H1 (cell line): ENCODE measurements at regions not wholly inside any gene's neighbourhood (a gene's known extent, or its start where the extent isn't known, plus 50 kb on each side); places are given as distances from the start of the nearest gene placed in this dataset.

ENCODE experiments used
- CTCF ChIA-PET: fragments of 300-600 bp; sonication (Branson Sonifier 250); formaldehyde crosslinking; loops from one replicate; lab custom pipeline; 2021; ENCODE audit not compliant: partially characterized antibody; lab: Charles Lee
- POLR2A ChIA-PET: fragments of 300-600 bp; sonication (Branson Sonifier 250); formaldehyde crosslinking; loops from one replicate; lab custom pipeline; 2021; ENCODE audit warnings: inconsistent platforms; ENCODE audit not compliant: partially characterized antibody; lab: Charles Lee
- DNase-seq, 2 experiments: peaks; one replicate each; pipeline versions ENCODE4 v3.0.0 to v3.0.0-alpha.2; 2010 to 2022; ENCODE audit warnings: low spot score in 2 of 2, low read depth in 1 of 2, mixed read lengths in 1 of 2
- FAIRE-seq: peaks from 2 replicates; lab custom pipeline; 2011; peaks lifted over from hg19 to GRCh38; lab: Jason Lieb, UNC
- H2AFZ ChIP-seq: 2 replicates; pipeline ENCODE4 v1.8.1; 2012; ENCODE audit warnings: low read length, inconsistent platforms
- H2AK5ac ChIP-seq: 2 replicates; pipeline ENCODE4 v1.6.1; 2013; ENCODE audit warnings: low read depth, low read length
- H2BK120ac ChIP-seq: replicated peaks from 2 replicates; pipeline ENCODE3; 2013; ENCODE audit warnings: low read depth, low read length, inconsistent platforms
- H2BK12ac ChIP-seq: 2 replicates; pipeline ENCODE4 v1.6.1; 2013; ENCODE audit warnings: low read depth, low read length
- H2BK15ac ChIP-seq: 2 replicates; pipeline ENCODE4 v1.6.1; 2013; ENCODE audit warnings: low read length
- H2BK20ac ChIP-seq: 2 replicates; pipeline ENCODE4 v1.6.1; 2013; ENCODE audit warnings: low read length
- H2BK5ac ChIP-seq: 2 replicates; pipeline ENCODE4 v1.6.1; 2013; ENCODE audit warnings: low read depth, low read length
- H3K14ac ChIP-seq: 2 replicates; pipeline ENCODE4 v1.6.1; 2013; ENCODE audit warnings: inconsistent platforms; ENCODE audit not compliant: insufficient read length
- H3K18ac ChIP-seq: 2 replicates; pipeline ENCODE4 v1.6.1; 2013; ENCODE audit warnings: low read length; ENCODE audit errors: extremely low read depth
- H3K23ac ChIP-seq: 2 replicates; pipeline ENCODE4 v1.6.1; 2013; ENCODE audit warnings: inconsistent platforms; ENCODE audit not compliant: insufficient read length
- H3K23me2 ChIP-seq: 2 replicates; pipeline ENCODE4 v1.6.1; 2013; ENCODE audit warnings: low read depth, low read length
- H3K27ac ChIP-seq: 2 replicates; pipeline ENCODE4 v1.6.1; 2011; ENCODE audit warnings: low read depth, low read length, inconsistent platforms
- H3K27me3 ChIP-seq, 4 experiments: replicated peaks in 1 of 4; 1 replicate in 1 of 4; 2 replicates in 3 of 4; pipeline versions ENCODE4 v1.6.1 to v1.8.1; 2011 to 2013; ENCODE audit warnings: low read length in 3 of 4, mild to moderate bottlenecking in 3 of 4, inconsistent platforms in 2 of 4, mixed read lengths in 2 of 4, moderate library complexity in 1 of 4; ENCODE audit not compliant: control insufficient read depth in 3 of 4, insufficient read depth in 3 of 4; ENCODE audit errors: extremely low read depth in 1 of 4
- H3K36me3 ChIP-seq, 4 experiments: 2 replicates each; pipeline versions ENCODE4 v1.6.1 to v1.8.1; 2011 to 2013; ENCODE audit warnings: mild to moderate bottlenecking in 4 of 4, low read length in 3 of 4, moderate library complexity in 2 of 4, control low read depth in 1 of 4, inconsistent platforms in 1 of 4; ENCODE audit not compliant: insufficient read depth in 4 of 4, control insufficient read depth in 2 of 4
- H3K4ac ChIP-seq: replicated peaks from 2 replicates; pipeline ENCODE3; 2013; ENCODE audit warnings: low read length, low read depth, mixed read lengths, inconsistent platforms; ENCODE audit not compliant: insufficient read length
- H3K4me1 ChIP-seq, 4 experiments: replicated peaks in 1 of 4; 1 replicate in 1 of 4; 2 replicates in 3 of 4; pipeline versions ENCODE4 v1.6.1 to v1.8.1; 2011 to 2013; ENCODE audit warnings: low read length in 3 of 4, inconsistent platforms in 2 of 4, mixed read lengths in 1 of 4; ENCODE audit not compliant: insufficient read depth in 4 of 4, control insufficient read depth in 3 of 4
- H3K4me2 ChIP-seq, 2 experiments: 2 replicates each; pipeline versions ENCODE4 v1.6.1 to v1.8.1; 2011 to 2013; ENCODE audit warnings: low read depth in 2 of 2, low read length in 2 of 2, control low read depth in 1 of 2, inconsistent platforms in 1 of 2, mild to moderate bottlenecking in 1 of 2; ENCODE audit not compliant: insufficient read depth in 1 of 2
- H3K4me3 ChIP-seq, 4 experiments: fragments of 200-600, 300-600 bp in 1 of 4; sonication (generic), shearing (Covaris generic), sonication (Bioruptor Twin) in 1 of 4; 2 replicates each; pipeline versions ENCODE4 v1.5.1 to v1.8.1; 2011 to 2016; ENCODE audit warnings: low read length in 4 of 4, low read depth in 3 of 4, control low read depth in 2 of 4, inconsistent platforms in 2 of 4, mild to moderate bottlenecking in 2 of 4, mixed read lengths in 1 of 4, moderate library complexity in 1 of 4; ENCODE audit not compliant: insufficient read depth in 2 of 4; ENCODE audit errors: extremely low read depth in 1 of 4
- H3K56ac ChIP-seq: replicated peaks from 2 replicates; pipeline ENCODE3; 2013; ENCODE audit warnings: low read depth, mild to moderate bottlenecking, mixed read lengths, low read length, inconsistent platforms; ENCODE audit not compliant: insufficient read length
- H3K79me1 ChIP-seq: 2 replicates; pipeline ENCODE4 v1.6.1; 2013; ENCODE audit warnings: low read depth, low read length, control low read depth
- H3K79me2 ChIP-seq, 2 experiments: 2 replicates each; pipeline versions ENCODE4 v1.6.1 to v1.8.1; 2012 to 2013; ENCODE audit warnings: low read length in 2 of 2, mild to moderate bottlenecking in 2 of 2, inconsistent platforms in 1 of 2; ENCODE audit not compliant: insufficient read depth in 2 of 2, control insufficient read depth in 1 of 2
- H3K9ac ChIP-seq, 4 experiments: replicated peaks in 1 of 4; 1 replicate in 1 of 4; 2 replicates in 3 of 4; pipeline versions ENCODE4 v1.6.1 to v1.8.1; 2011 to 2013; ENCODE audit warnings: low read depth in 3 of 4, low read length in 3 of 4, control low read depth in 2 of 4, mild to moderate bottlenecking in 2 of 4, moderate library complexity in 2 of 4, inconsistent platforms in 1 of 4; ENCODE audit errors: extremely low read depth in 1 of 4
- H3K9me3 ChIP-seq, 2 experiments: 2 replicates each; pipeline versions ENCODE4 v1.6.1 to v1.8.1; 2012 to 2013; ENCODE audit warnings: mild to moderate bottlenecking in 2 of 2, moderate library complexity in 2 of 2, control low read depth in 1 of 2, inconsistent platforms in 1 of 2, low read depth in 1 of 2, low read length in 1 of 2, mixed read lengths in 1 of 2; ENCODE audit not compliant: insufficient read depth in 2 of 2
- H4K20me1 ChIP-seq, 2 experiments: replicated peaks in 1 of 2; 2 replicates each; pipeline versions ENCODE3 to v1.8.1; 2011 to 2013; ENCODE audit warnings: inconsistent platforms in 2 of 2, low read length in 2 of 2, mild to moderate bottlenecking in 1 of 2; ENCODE audit not compliant: insufficient read depth in 2 of 2, control insufficient read depth in 1 of 2
- H4K5ac ChIP-seq: 2 replicates; pipeline ENCODE4 v1.6.1; 2013; ENCODE audit warnings: low read length, low read depth, mixed read lengths, inconsistent platforms; ENCODE audit not compliant: insufficient read length
- H4K8ac ChIP-seq: 2 replicates; pipeline ENCODE4 v1.8.0; 2013; ENCODE audit warnings: mild to moderate bottlenecking, moderate library complexity, low read length, inconsistent platforms; ENCODE audit not compliant: insufficient read depth; ENCODE audit errors: extremely low read depth
- H4K91ac ChIP-seq: replicated peaks from 2 replicates; pipeline ENCODE3; 2013; ENCODE audit warnings: low read length, mixed read lengths, inconsistent platforms; ENCODE audit not compliant: insufficient read length
- BCL11A ChIP-seq, 2 experiments: IDR thresholded peaks; one replicate each; pipeline ENCODE4 v1.6.1; 2011; ENCODE audit warnings: low read depth in 2 of 2, low read length in 2 of 2, mild to moderate bottlenecking in 2 of 2
- BRCA1 ChIP-seq: IDR thresholded peaks from 2 replicates; pipeline ENCODE4 v1.6.1; 2012; ENCODE audit warnings: low read depth, low read length, improper control_type of control experiment
- CEBPB ChIP-seq: IDR thresholded peaks from 2 replicates; pipeline ENCODE4 v1.6.1; 2012; ENCODE audit warnings: low read depth, low read length
- CREB1 ChIP-seq: IDR thresholded peaks from 2 replicates; pipeline ENCODE4 v1.6.1; 2012; ENCODE audit warnings: inconsistent platforms
- E2F6 ChIP-seq: IDR thresholded peaks from 2 replicates; pipeline ENCODE4 v1.6.1; 2012; ENCODE audit warnings: inconsistent platforms
- JUN ChIP-seq: IDR thresholded peaks from 2 replicates; pipeline ENCODE4 v1.6.1; 2011; ENCODE audit warnings: low read depth, mild to moderate bottlenecking, improper control_type of control experiment, low read length
- KDM1A ChIP-seq: fragments of 200-600, 300-600 bp; sonication (generic); IDR thresholded peaks from 2 replicates; pipeline ENCODE4 v1.7.1; 2016; ENCODE audit warnings: mild to moderate bottlenecking, low read length, borderline replicate concordance
- KDM4A ChIP-seq: IDR thresholded peaks from one replicate; pipeline ENCODE4 v1.7.1; 2012; ENCODE audit warnings: low read depth, mild to moderate bottlenecking, moderate library complexity, low read length, inconsistent platforms; ENCODE audit not compliant: severe bottlenecking
- PHF8 ChIP-seq: fragments of 200-600 bp; sonication (generic); conservative IDR thresholded peaks from 2 replicates; pipeline ENCODE4 v1.7.1; 2012; ENCODE audit warnings: low read depth, mild to moderate bottlenecking, inconsistent platforms, low read length, moderate library complexity
- SP1 ChIP-seq: IDR thresholded peaks from 2 replicates; pipeline ENCODE4 v1.6.1; 2011; ENCODE audit warnings: low read depth, low read length
- SRF ChIP-seq: IDR thresholded peaks from 2 replicates; pipeline ENCODE4 v1.6.1; 2011; ENCODE audit warnings: mild to moderate bottlenecking, low read depth, low read length, moderate library complexity
- TBP ChIP-seq: IDR thresholded peaks from 2 replicates; pipeline ENCODE4 v1.6.1; 2011; ENCODE audit warnings: low read depth, low read length, improper control_type of control experiment
- WGBS, 2 experiments: shearing (Covaris generic) in 1 of 2; methylation state at CpG; one replicate each; pipeline versions ENCODE4 v1.1.6 to v1.1.7; 2013 to 2015; ENCODE audit warnings: low lambda C conversion rate in 2 of 2, mixed read lengths in 2 of 2, inconsistent platforms in 1 of 2, low coverage in 1 of 2, missing lambda C conversion rate in 1 of 2; ENCODE audit not compliant: insufficient replicate concordance in 2 of 2, insufficient coverage in 1 of 2, insufficient read length in 1 of 2; ENCODE audit errors: extremely low coverage in 1 of 2, missing lambda C conversion rate in 1 of 2; 5-methylcytosine and 5-hydroxymethylcytosine counted together
- TF ChIP-seq, protein P1 (sequence below): IDR thresholded peaks from 2 replicates; pipeline ENCODE4 v1.6.1; 2012; ENCODE audit warnings: inconsistent platforms

- H3K27ac ChIP-seq = no peak overlapping the region
- no peak overlapping the region for H3K18ac ChIP-seq
- H2BK120ac ChIP-seq = no peak overlapping the region
- no peaks in the 10 kb centered on the region for H3K36me3 ChIP-seq
- no peak overlapping the region for H4K8ac ChIP-seq
- no peak overlapping the region for H4K91ac ChIP-seq
- H2BK20ac ChIP-seq = no peak overlapping the region
- H2BK5ac ChIP-seq = no peak overlapping the region
- H3K79me2 ChIP-seq = no peaks in the 10 kb centered on the region
- ChIA-PET CTCF (no interaction called here), POLR2A (no interaction called here)
- no peak overlapping the region for H3K4ac ChIP-seq
- no peaks in the 10 kb centered on the region for H3K27me3 ChIP-seq
- H3K9me3 ChIP-seq = no peaks in the 10 kb centered on the region
- H4K20me1 ChIP-seq = no peaks in the 10 kb centered on the region
- H3K23me2 ChIP-seq = no peaks in the 10 kb centered on the region; the same call in 1 of the 2 replicates
- no peak overlapping the region for H3K14ac ChIP-seq
- no peak overlapping the region for H3K23ac ChIP-seq
- H4K5ac ChIP-seq = no peak overlapping the region
- H2BK12ac ChIP-seq = no peak overlapping the region
- no peak overlapping the region for H3K4me2 ChIP-seq
- H3K4me1 ChIP-seq = no peaks in the 10 kb centered on the region
- H2AFZ ChIP-seq = no peak overlapping the region
- no peak overlapping the region for H3K9ac ChIP-seq
- DNase-seq = no peak
- H2BK15ac ChIP-seq = no peak overlapping the region
- H2AK5ac ChIP-seq = no peak overlapping the region
- no peak overlapping the region for H3K56ac ChIP-seq
- 82% methylated on average over 11 of the region's 11 CpGs; no CpG with 5 or more reads in 1 of the 2 experiments for WGBS, 2 experiments
- no peak overlapping the region for H3K4me3 ChIP-seq
- no peak for TF ChIP-seq CREB1
- TF ChIP-seq BRCA1 = no peak
- TF ChIP-seq KDM4A = no peak
- no peak for TF ChIP-seq JUN
- TF ChIP-seq KDM1A = no peak
- TF ChIP-seq SRF = no peak
- no peak for TF ChIP-seq TBP
- TF ChIP-seq, protein P1, sequence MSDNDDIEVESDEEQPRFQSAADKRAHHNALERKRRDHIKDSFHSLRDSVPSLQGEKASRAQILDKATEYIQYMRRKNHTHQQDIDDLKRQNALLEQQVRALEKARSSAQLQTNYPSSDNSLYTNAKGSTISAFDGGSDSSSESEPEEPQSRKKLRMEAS = no peak
- no peak for TF ChIP-seq E2F6
- no peak for TF ChIP-seq PHF8
- no peak for TF ChIP-seq SP1
- no peak for TF ChIP-seq BCL11A (IDR thresholded peaks at IDR 0.05; ENCODE audit: low read depth in 2 of 2, low read length in 2 of 2)
- TF ChIP-seq CEBPB = no peak
- TF ChIP-seq, all 59 proteins: peak for 0
- FAIRE-seq = no peak
- H3K79me1 ChIP-seq = no peaks in the 10 kb centered on the region
These were observed 106.4 kb downstream of the GATA6 start for GRCh38 chr18:22275706-22276333.
